Astrocyte (in vitro differentiated cells and primary cell): ENCODE measurements at regions not wholly inside any gene's neighbourhood (a gene's known extent, or its start where the extent isn't known, plus 50 kb on each side); places are given as distances from the start of the nearest gene placed in this dataset.

ENCODE experiments used
- DNase-seq: peaks from one replicate; pipeline ENCODE4 v3.0.0-alpha.2; 2010; ENCODE audit warnings: low read depth
- FAIRE-seq: peaks from 2 replicates; lab custom pipeline; 2011; peaks lifted over from hg19 to GRCh38; lab: Jason Lieb, UNC
- H2AFZ ChIP-seq: 2 replicates; pipeline ENCODE4 v1.6.0; 2012; ENCODE audit warnings: low read depth, low read length, inconsistent platforms
- H3K27ac ChIP-seq: 2 replicates; pipeline ENCODE4 v1.5.1; 2011; ENCODE audit warnings: low read depth, low read length, inconsistent platforms
- H3K27me3 ChIP-seq: 2 replicates; pipeline ENCODE4 v1.6.0; 2011; ENCODE audit warnings: low read length, inconsistent platforms; ENCODE audit not compliant: insufficient read depth
- H3K36me3 ChIP-seq: 2 replicates; pipeline ENCODE4 v1.5.1; 2011; ENCODE audit warnings: low read length, inconsistent platforms; ENCODE audit not compliant: insufficient read depth
- H3K4me1 ChIP-seq: 2 replicates; pipeline ENCODE4 v1.5.1; 2011; ENCODE audit warnings: low read length, inconsistent platforms; ENCODE audit not compliant: insufficient read depth
- H3K4me2 ChIP-seq: 2 replicates; pipeline ENCODE4 v1.6.0; 2012; ENCODE audit warnings: low read length, inconsistent platforms
- H3K4me3 ChIP-seq: 2 replicates; pipeline ENCODE4 v1.5.1; 2011; ENCODE audit warnings: low read depth, mild to moderate bottlenecking, low read length, inconsistent platforms; ENCODE audit not compliant: insufficient read depth
- H3K79me2 ChIP-seq: 2 replicates; pipeline ENCODE4 v1.6.0; 2012; ENCODE audit warnings: mild to moderate bottlenecking, low read length, inconsistent platforms; ENCODE audit not compliant: insufficient read depth
- H3K9ac ChIP-seq: 2 replicates; pipeline ENCODE4 v1.6.0; 2012; ENCODE audit warnings: mild to moderate bottlenecking, low read length, inconsistent platforms
- H3K9me3 ChIP-seq: 2 replicates; pipeline ENCODE4 v1.5.1; 2012; ENCODE audit warnings: low read depth, mild to moderate bottlenecking, low read length, inconsistent platforms; ENCODE audit not compliant: insufficient read depth
- H4K20me1 ChIP-seq: 2 replicates; pipeline ENCODE4 v1.6.0; 2012; ENCODE audit warnings: low read length, inconsistent platforms; ENCODE audit not compliant: insufficient read depth
- H3K27ac Mint-ChIP-seq: one replicate; pipeline ENCODE4 v1.8.0; 2021; ENCODE audit warnings: mild to moderate bottlenecking, mixed read lengths; ENCODE audit not compliant: unreplicated experiment
- H3K27me3 Mint-ChIP-seq: one replicate; pipeline ENCODE4 v1.8.0; 2021; ENCODE audit warnings: low read depth, mixed read lengths; ENCODE audit not compliant: unreplicated experiment
- H3K36me3 Mint-ChIP-seq: one replicate; pipeline ENCODE4 v1.8.0; 2021; ENCODE audit warnings: low read depth, mixed read lengths; ENCODE audit not compliant: unreplicated experiment
- H3K4me1 Mint-ChIP-seq: one replicate; pipeline ENCODE4 v1.8.0; 2021; ENCODE audit warnings: low read depth, mixed read lengths; ENCODE audit not compliant: unreplicated experiment
- H3K4me3 Mint-ChIP-seq: one replicate; pipeline ENCODE4 v1.8.0; 2021; ENCODE audit warnings: mild to moderate bottlenecking, moderate library complexity, mixed read lengths; ENCODE audit not compliant: unreplicated experiment
- H3K9me3 Mint-ChIP-seq: one replicate; pipeline ENCODE4 v1.8.0; 2021; ENCODE audit warnings: mild to moderate bottlenecking, mixed read lengths; ENCODE audit not compliant: unreplicated experiment
- CTCF ChIP-seq: IDR thresholded peaks from 2 replicates; pipeline ENCODE4 v1.5.1; 2011; ENCODE audit warnings: low read depth, mild to moderate bottlenecking, inconsistent platforms, low read length, moderate library complexity; ENCODE audit not compliant: insufficient read depth
- EZH2 ChIP-seq: IDR thresholded peaks from 2 replicates; pipeline ENCODE4 v1.6.1; 2012; ENCODE audit warnings: mild to moderate bottlenecking, low read length, inconsistent platforms; ENCODE audit not compliant: insufficient read depth

- Histone ChIP-seq H3K36me3 (no peaks in the 10 kb centered on the region), H3K9me3 (no peaks in the 10 kb centered on the region), H3K27me3 (no peaks in the 10 kb centered on the region), H4K20me1 (no peaks in the 10 kb centered on the region), H3K27ac (peak overlapping the region; percentile 35), H3K9ac (no peak overlapping the region), H2AFZ (peak overlapping the region; percentile 11), H3K4me1 (peaks cover 7% of the 10 kb centered on the region), H3K4me2 (peak overlapping the region; percentile 65), H3K4me3 (no peak overlapping the region), H3K79me2 (no peaks in the 10 kb centered on the region)
- no peaks in the 10 kb centered on the region for H3K36me3 Mint-ChIP-seq
- no peak overlapping the region for H3K4me3 Mint-ChIP-seq
- no peaks in the 10 kb centered on the region for H3K9me3 Mint-ChIP-seq
- DNase-seq (peak; percentile 64), FAIRE-seq (no peak)
- peak overlapping the region; percentile 99 for H3K27ac Mint-ChIP-seq
- peaks cover 10% of the 10 kb centered on the region for H3K4me1 Mint-ChIP-seq
- peaks cover 4% of the 10 kb centered on the region for H3K27me3 Mint-ChIP-seq
- no peak for TF ChIP-seq EZH2
- TF ChIP-seq CTCF = no peak
These were observed 91.6 kb upstream of the BMP2K start for GRCh38 chr4:78684325-78685079.

- no peak overlapping the region for H3K4me2 ChIP-seq
- no peaks in the 10 kb centered on the region for H3K27me3 Mint-ChIP-seq
- TF ChIP-seq EZH2 (no peak), CTCF (no peak)
These were observed 88.3 kb upstream of the BMP2K start for GRCh38 chr4:78687818-78688217.

GRCh38 chr4:78688366-78688765 lies 87.8 kb upstream of the BMP2K start:
- Mint-ChIP-seq H3K4me1 (peaks cover 25% of the 10 kb centered on the region), H3K27ac (no peak overlapping the region), H3K4me3 (no peak overlapping the region), H3K36me3 (no peaks in the 10 kb centered on the region), H3K9me3 (no peaks in the 10 kb centered on the region), H3K27me3 (no peaks in the 10 kb centered on the region)
- Histone ChIP-seq H3K4me3 (no peak overlapping the region), H3K27ac (no peak overlapping the region), H3K79me2 (no peaks in the 10 kb centered on the region), H4K20me1 (no peaks in the 10 kb centered on the region), H3K27me3 (no peaks in the 10 kb centered on the region), H3K4me1 (peaks cover 7% of the 10 kb centered on the region), H3K9me3 (no peaks in the 10 kb centered on the region), H2AFZ (no peak overlapping the region), H3K36me3 (no peaks in the 10 kb centered on the region), H3K9ac (no peak overlapping the region), H3K4me2 (no peak overlapping the region)
- FAIRE-seq = no peak
- TF ChIP-seq EZH2 = no peak
- no peak for TF ChIP-seq CTCF
- no peak for DNase-seq

More at GRCh38 chr4:78687818-78688217, 88.3 kb upstream of the BMP2K start:
- Histone ChIP-seq H3K79me2 (no peaks in the 10 kb centered on the region), H3K4me1 (peaks cover 7% of the 10 kb centered on the region), H3K9ac (no peak overlapping the region), H3K27me3 (no peaks in the 10 kb centered on the region), H4K20me1 (no peaks in the 10 kb centered on the region), H3K9me3 (no peaks in the 10 kb centered on the region), H3K27ac (no peak overlapping the region), H3K36me3 (no peaks in the 10 kb centered on the region), H2AFZ (no peak overlapping the region), H3K4me3 (no peak overlapping the region)
- Mint-ChIP-seq H3K27ac (no peak overlapping the region), H3K9me3 (no peaks in the 10 kb centered on the region), H3K36me3 (no peaks in the 10 kb centered on the region), H3K4me1 (peaks cover 25% of the 10 kb centered on the region), H3K4me3 (no peak overlapping the region)
- DNase-seq (no peak), FAIRE-seq (no peak)
